Keratinocyte (primary cell): ENCODE measurements at regions not wholly inside any gene's neighbourhood (a gene's known extent, or its start where the extent isn't known, plus 50 kb on each side); places are given as distances from the start of the nearest gene placed in this dataset.
"Not testable (repeated sequence)": the region's sequence is repeated elsewhere in the genome, so short reads cannot be mapped to it uniquely, and the experiment has no call there.

Source experiments
- DNase-seq: peaks from one replicate; pipeline ENCODE4 v3.0.0-alpha.2; 2011; ENCODE audit warnings: low read depth, missing footprints, low spot score
- FAIRE-seq: peaks from 2 replicates; lab custom pipeline; 2011; peaks lifted over from hg19 to GRCh38; lab: Jason Lieb, UNC
- H2AFZ ChIP-seq: 2 replicates; pipeline ENCODE4 v1.6.0; 2012; ENCODE audit warnings: low read length, control low read depth, inconsistent platforms; ENCODE audit not compliant: control insufficient read depth
- H3K27ac ChIP-seq: 2 replicates; pipeline ENCODE4 v1.5.1; 2011; ENCODE audit warnings: low read length; ENCODE audit not compliant: control insufficient read depth, insufficient read depth
- H3K27me3 ChIP-seq: 3 replicates; pipeline ENCODE4 v1.6.0; 2011; ENCODE audit warnings: low read length; ENCODE audit not compliant: control insufficient read depth, insufficient read depth; ENCODE audit errors: extremely low read depth
- H3K36me3 ChIP-seq, 2 experiments: 2 replicates in 1 of 2; 3 replicates in 1 of 2; pipeline ENCODE4 v1.5.1; 2011; ENCODE audit warnings: low read length in 2 of 2, mild to moderate bottlenecking in 1 of 2; ENCODE audit not compliant: control insufficient read depth in 2 of 2, insufficient read depth in 2 of 2; ENCODE audit errors: extremely low read depth in 1 of 2
- H3K4me1 ChIP-seq: 3 replicates; pipeline ENCODE4 v1.5.1; 2011; ENCODE audit warnings: low read length; ENCODE audit not compliant: control insufficient read depth, insufficient read depth; ENCODE audit errors: extremely low read depth
- H3K4me2 ChIP-seq: 3 replicates; pipeline ENCODE4 v1.6.0; 2011; ENCODE audit warnings: low read depth, low read length; ENCODE audit not compliant: control insufficient read depth, insufficient read depth; ENCODE audit errors: extremely low read depth
- H3K4me3 ChIP-seq, 3 experiments: fragments of 200-600 bp in 1 of 3; sonication (generic) in 1 of 3; 2 replicates in 2 of 3; 3 replicates in 1 of 3; pipeline ENCODE4 v1.5.1; 2011 to 2016; ENCODE audit warnings: low read length in 3 of 3, mild to moderate bottlenecking in 3 of 3, control low read depth in 2 of 3, inconsistent platforms in 1 of 3, low read depth in 1 of 3, mixed read lengths in 1 of 3, mixed run types in 1 of 3, moderate library complexity in 1 of 3; ENCODE audit not compliant: control insufficient read depth in 2 of 3, insufficient read depth in 2 of 3; ENCODE audit errors: extremely low read depth in 1 of 3
- H3K79me2 ChIP-seq: 2 replicates; pipeline ENCODE4 v1.6.0; 2012; ENCODE audit warnings: low read length; ENCODE audit not compliant: control insufficient read depth, insufficient read depth
- H3K9ac ChIP-seq: 3 replicates; pipeline ENCODE4 v1.6.0; 2011; ENCODE audit warnings: low read length; ENCODE audit not compliant: control insufficient read depth, insufficient read depth; ENCODE audit errors: extremely low read depth
- H3K9me1 ChIP-seq: 3 replicates; pipeline ENCODE4 v1.6.0; 2011; ENCODE audit warnings: low read length; ENCODE audit not compliant: control insufficient read depth, insufficient read depth; ENCODE audit errors: extremely low read depth
- H3K9me3 ChIP-seq: 2 replicates; pipeline ENCODE4 v1.5.1; 2012; ENCODE audit warnings: low read depth, low read length; ENCODE audit not compliant: control insufficient read depth
- H4K20me1 ChIP-seq: 3 replicates; pipeline ENCODE4 v1.6.0; 2011; ENCODE audit warnings: low read length; ENCODE audit not compliant: control insufficient read depth, insufficient read depth; ENCODE audit errors: extremely low read depth
- CTCF ChIP-seq, 3 experiments: IDR thresholded peaks in 1 of 3; conservative IDR thresholded peaks in 1 of 3; optimal IDR thresholded peaks in 1 of 3; 2 replicates in 2 of 3; 3 replicates in 1 of 3; pipeline versions ENCODE3 to v1.5.1; 2011; ENCODE audit warnings: low read length in 3 of 3, mild to moderate bottlenecking in 3 of 3, moderate library complexity in 2 of 3, control low read depth in 1 of 3, inconsistent platforms in 1 of 3; ENCODE audit not compliant: insufficient read depth in 2 of 3; ENCODE audit errors: extremely low read depth in 1 of 3
- EZH2 ChIP-seq: IDR thresholded peaks from one replicate; pipeline ENCODE4 v1.6.1; 2012; ENCODE audit warnings: inconsistent platforms, mild to moderate bottlenecking, low read length, moderate library complexity
- dilution Hi-C: fragments of 300-500 bp; cut with MboI; formaldehyde crosslinking; loops from one replicate; pipeline ENCODE4 v1.7.0; 2020; ENCODE audit warnings: low sequenced_read_pairs; ENCODE audit not compliant: extremely low pct_ligation_motif_present

GRCh38 chr4:78711676-78712075 is 64.5 kb upstream of the BMP2K start:
- Histone ChIP-seq H3K9ac (no peak overlapping the region), H3K27me3 (no peaks in the 10 kb centered on the region), H3K79me2 (no peaks in the 10 kb centered on the region), H3K4me3 (no peak overlapping the region), H3K4me2 (no peak overlapping the region), H3K36me3 (no peaks in the 10 kb centered on the region), H3K27ac (no peak overlapping the region), H3K9me1 (no peaks in the 10 kb centered on the region), H3K4me1 (peaks cover 5% of the 10 kb centered on the region), H2AFZ (no peak overlapping the region), H3K9me3 (no peaks in the 10 kb centered on the region), H4K20me1 (no peaks in the 10 kb centered on the region)
- TF ChIP-seq EZH2: no peak
- no peak for TF ChIP-seq CTCF (optimal IDR thresholded peaks at IDR 0.05 in 1 of 3, IDR thresholded peaks at IDR 0.05 in 1 of 3, conservative IDR thresholded peaks at IDR 0.05 in 1 of 3; ENCODE audit: extremely low read depth in 1 of 3, insufficient read depth in 2 of 3, low read length in 3 of 3)
- dilution Hi-C loops: no loop called here
- DNase-seq: no peak
- FAIRE-seq: no peak

- H3K27ac ChIP-seq, H3K9me1 ChIP-seq, H3K36me3 ChIP-seq, H3K27me3 ChIP-seq, H4K20me1 ChIP-seq, H3K4me1 ChIP-seq, dilution Hi-C loops, DNase-seq, H3K9me3 ChIP-seq, FAIRE-seq, H2AFZ ChIP-seq, H3K9ac ChIP-seq, H3K4me3 ChIP-seq, H3K79me2 ChIP-seq, H3K4me2 ChIP-seq: not testable (repeated sequence)
These were observed 61.6 kb upstream of the BMP2K start for GRCh38 chr4:78714598-78714997.

- H3K4me3 ChIP-seq, H3K4me2 ChIP-seq, H3K36me3 ChIP-seq, H3K4me1 ChIP-seq, H3K27me3 ChIP-seq, H2AFZ ChIP-seq, DNase-seq, dilution Hi-C loops, H3K27ac ChIP-seq, H3K9me1 ChIP-seq, H3K9me3 ChIP-seq, H3K79me2 ChIP-seq, H4K20me1 ChIP-seq, H3K9ac ChIP-seq, FAIRE-seq: not testable (repeated sequence)
These were observed 60.8 kb upstream of the BMP2K start for GRCh38 chr4:78715372-78715771.

GRCh38 chr4:78717712-78718111 is 58.4 kb upstream of the BMP2K start:
- DNase-seq, H3K4me3 ChIP-seq, FAIRE-seq, H2AFZ ChIP-seq, dilution Hi-C loops, H3K27me3 ChIP-seq, H3K27ac ChIP-seq, H3K9ac ChIP-seq, H3K4me1 ChIP-seq, H3K9me1 ChIP-seq, H3K4me2 ChIP-seq, H3K36me3 ChIP-seq, H4K20me1 ChIP-seq, H3K79me2 ChIP-seq, H3K9me3 ChIP-seq: not testable (repeated sequence)
